HepG2 (cell line): ENCODE measurements at regions not wholly inside any gene's neighbourhood (a gene's known extent, or its start where the extent isn't known, plus 50 kb on each side); places are given as distances from the start of the nearest gene placed in this dataset.

Source experiments
- CHCHD3 ChIP-seq: sonication (generic); formaldehyde crosslinking; IDR thresholded peaks from 2 replicates; pipeline ENCODE4 v1.8.0; 2022; ENCODE audit warnings: mild to moderate bottlenecking, missing genetic modification reagents, moderate library complexity
- MYC ChIP-seq: sonication (generic); formaldehyde crosslinking; IDR thresholded peaks from 2 replicates; pipeline ENCODE4 v1.9.0; 2021; ENCODE audit warnings: missing genetic modification reagents, borderline replicate concordance
- NONO ChIP-seq, 2 experiments: fragments of 450-650 bp in 1 of 2; sonication (generic) in 1 of 2; formaldehyde crosslinking in 1 of 2; IDR thresholded peaks in 1 of 2; conservative IDR thresholded peaks in 1 of 2; 2 replicates each; pipeline versions ENCODE4 v1.6.1 to v1.8.0; 2017 to 2022; ENCODE audit warnings: mild to moderate bottlenecking in 1 of 2, missing genetic modification reagents in 1 of 2, moderate library complexity in 1 of 2
- NR0B2 ChIP-seq: sonication (generic); formaldehyde crosslinking; IDR thresholded peaks from 2 replicates; pipeline ENCODE4 v1.4.0; 2020; ENCODE audit warnings: mild to moderate bottlenecking, missing genetic modification reagents
- RBM22 ChIP-seq: fragments of 200-400 bp; formaldehyde crosslinking; optimal IDR thresholded peaks from 2 replicates; pipeline ENCODE3; 2017; ENCODE audit warnings: mild to moderate bottlenecking, low read length, moderate library complexity
- RORA ChIP-seq: sonication (generic); formaldehyde crosslinking; IDR thresholded peaks from 2 replicates; pipeline ENCODE4 v1.5.0; 2020; ENCODE audit warnings: mild to moderate bottlenecking, missing genetic modification reagents, moderate library complexity
- RXRA ChIP-seq: sonication (generic); formaldehyde crosslinking; IDR thresholded peaks from 2 replicates; pipeline ENCODE4 v1.5.1; 2020; ENCODE audit warnings: missing genetic modification reagents
- TEAD3 ChIP-seq: optimal IDR thresholded peaks from 2 replicates; pipeline ENCODE3; 2016; ENCODE audit warnings: borderline replicate concordance
- THRA ChIP-seq: sonication (generic); formaldehyde crosslinking; IDR thresholded peaks from 2 replicates; pipeline ENCODE4 v1.4.0; 2020; ENCODE audit warnings: missing genetic modification reagents, borderline replicate concordance
- TOPORS ChIP-seq: sonication (generic); formaldehyde crosslinking; IDR thresholded peaks from 2 replicates; pipeline ENCODE4 v1.8.0; 2023; ENCODE audit warnings: mild to moderate bottlenecking, missing genetic modification reagents
- TRAFD1 ChIP-seq: sonication (generic); formaldehyde crosslinking; IDR thresholded peaks from 2 replicates; pipeline ENCODE4 v1.5.1; 2020; ENCODE audit warnings: missing genetic modification reagents, mild to moderate bottlenecking, borderline replicate concordance
- ZBTB7A ChIP-seq: sonication (generic); formaldehyde crosslinking; IDR thresholded peaks from 2 replicates; pipeline ENCODE4 v1.8.0; 2022; ENCODE audit warnings: mild to moderate bottlenecking, missing genetic modification reagents
- ZBTB7B ChIP-seq: sonication (generic); formaldehyde crosslinking; IDR thresholded peaks from 2 replicates; pipeline ENCODE4 v1.4.0; 2020; ENCODE audit warnings: missing genetic modification reagents
- ZFP1 ChIP-seq: IDR thresholded peaks from 2 replicates; pipeline ENCODE4 v1.6.1; 2016
- ZFP36L2 ChIP-seq: sonication (generic); formaldehyde crosslinking; IDR thresholded peaks from 2 replicates; pipeline ENCODE4 v1.4.0; 2020; ENCODE audit warnings: missing genetic modification reagents
- ZFX ChIP-seq: sonication (generic); formaldehyde crosslinking; IDR thresholded peaks from 2 replicates; pipeline ENCODE4 v1.4.0; 2020; ENCODE audit warnings: mild to moderate bottlenecking, low read depth, missing genetic modification reagents, moderate library complexity
- ZNF230 ChIP-seq: sonication (generic); formaldehyde crosslinking; IDR thresholded peaks from 2 replicates; pipeline ENCODE4 v1.4.0; 2020; ENCODE audit warnings: mild to moderate bottlenecking, missing genetic modification reagents
- ZNF251 ChIP-seq: sonication (generic); formaldehyde crosslinking; IDR thresholded peaks from 2 replicates; pipeline ENCODE4 v1.9.0; 2021; ENCODE audit warnings: mild to moderate bottlenecking, missing genetic modification reagents
- ZNF260 ChIP-seq: sonication (generic); formaldehyde crosslinking; IDR thresholded peaks from 2 replicates; pipeline ENCODE4 v1.4.0; 2020; ENCODE audit warnings: missing genetic modification reagents, low read depth, mild to moderate bottlenecking, borderline replicate concordance
- ZNF337 ChIP-seq: sonication (generic); formaldehyde crosslinking; IDR thresholded peaks from 2 replicates; pipeline ENCODE4 v1.5.1; 2020; ENCODE audit warnings: missing genetic modification reagents, low read depth, mild to moderate bottlenecking, borderline replicate concordance
- ZNF597 ChIP-seq: sonication (generic); formaldehyde crosslinking; IDR thresholded peaks from 2 replicates; pipeline ENCODE4 v1.5.0; 2020; ENCODE audit warnings: missing genetic modification reagents
- ZNF781 ChIP-seq: sonication (generic); formaldehyde crosslinking; IDR thresholded peaks from 2 replicates; pipeline ENCODE4 v1.5.1; 2020; ENCODE audit warnings: borderline replicate concordance, mild to moderate bottlenecking, missing genetic modification reagents; ENCODE audit errors: not compliant biosample characterization
- ZNF850 ChIP-seq: sonication (generic); formaldehyde crosslinking; conservative IDR thresholded peaks from 2 replicates; pipeline ENCODE4 v1.9.0; 2021; ENCODE audit warnings: mild to moderate bottlenecking, missing genetic modification reagents
- TF ChIP-seq, protein P1 (sequence below): sonication (generic); formaldehyde crosslinking; IDR thresholded peaks from 2 replicates; pipeline ENCODE4 v1.5.1; 2020; ENCODE audit warnings: mild to moderate bottlenecking, moderate library complexity, missing genetic modification reagents

DNA sequence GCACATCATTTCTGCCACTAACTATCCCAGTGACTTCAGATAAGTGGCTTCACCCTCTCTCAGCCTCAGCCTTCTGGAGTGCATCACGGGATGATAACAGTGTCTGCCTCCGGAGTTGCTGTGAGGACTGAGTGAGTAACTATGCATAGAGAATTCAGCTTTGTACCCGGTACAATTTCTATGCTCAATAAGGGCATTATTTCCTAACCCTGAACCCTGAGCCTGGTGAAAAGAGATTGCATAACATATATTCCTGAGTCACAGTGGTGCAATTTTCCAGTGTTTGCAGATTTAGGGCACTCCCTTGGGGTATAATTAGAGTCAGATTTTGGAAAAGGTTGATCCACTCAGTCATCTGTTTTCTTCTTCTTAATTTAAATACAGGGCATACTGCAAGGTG lies 181.1 kb downstream of the PTPN11 start (continued):
- no peak for TF ChIP-seq RORA (CRISPR knock-in tag)
- TF ChIP-seq ZNF337 (CRISPR knock-in tag), result no peak
- TF ChIP-seq ZFP1 (CRISPR knock-in tag), result no peak
- peak; percentile 47 for TF ChIP-seq TEAD3 (CRISPR knock-in tag)
- no peak for TF ChIP-seq ZNF260 (CRISPR knock-in tag)
- TF ChIP-seq NR0B2 (CRISPR knock-in tag), result no peak
- no peak; the same call in 1 of the 2 replicates for TF ChIP-seq RXRA (CRISPR knock-in tag)
- 0 out of 2 replicates have a peak, but pooled peaks have one; percentile 22 for TF ChIP-seq ZBTB7B (CRISPR knock-in tag)
- TF ChIP-seq TRAFD1 (CRISPR knock-in tag), result no peak
- TF ChIP-seq ZNF230 (CRISPR knock-in tag), result no peak
- TF ChIP-seq THRA, result peak; percentile 78
- no peak for TF ChIP-seq CHCHD3 (CRISPR knock-in tag)
- no peak for TF ChIP-seq ZBTB7A (CRISPR knock-in tag)
- TF ChIP-seq NONO (IDR thresholded peaks at IDR 0.05), result no peak
- TF ChIP-seq NONO (CRISPR knock-in tag; conservative IDR thresholded peaks at IDR 0.05), result peak; percentile 73
- no peak for TF ChIP-seq ZFP36L2
- TF ChIP-seq MYC (CRISPR knock-in tag), result no peak
- TF ChIP-seq ZNF597 (CRISPR knock-in tag), result no peak
- no peak for TF ChIP-seq TOPORS (CRISPR knock-in tag)
- TF ChIP-seq ZNF850 (CRISPR knock-in tag), result no peak
- TF ChIP-seq RBM22, result no peak
- no peak for TF ChIP-seq ZNF781 (CRISPR knock-in tag)
- TF ChIP-seq ZFX (CRISPR knock-in tag), result no peak
- TF ChIP-seq ZNF251, result no peak
- TF ChIP-seq, protein P1, sequence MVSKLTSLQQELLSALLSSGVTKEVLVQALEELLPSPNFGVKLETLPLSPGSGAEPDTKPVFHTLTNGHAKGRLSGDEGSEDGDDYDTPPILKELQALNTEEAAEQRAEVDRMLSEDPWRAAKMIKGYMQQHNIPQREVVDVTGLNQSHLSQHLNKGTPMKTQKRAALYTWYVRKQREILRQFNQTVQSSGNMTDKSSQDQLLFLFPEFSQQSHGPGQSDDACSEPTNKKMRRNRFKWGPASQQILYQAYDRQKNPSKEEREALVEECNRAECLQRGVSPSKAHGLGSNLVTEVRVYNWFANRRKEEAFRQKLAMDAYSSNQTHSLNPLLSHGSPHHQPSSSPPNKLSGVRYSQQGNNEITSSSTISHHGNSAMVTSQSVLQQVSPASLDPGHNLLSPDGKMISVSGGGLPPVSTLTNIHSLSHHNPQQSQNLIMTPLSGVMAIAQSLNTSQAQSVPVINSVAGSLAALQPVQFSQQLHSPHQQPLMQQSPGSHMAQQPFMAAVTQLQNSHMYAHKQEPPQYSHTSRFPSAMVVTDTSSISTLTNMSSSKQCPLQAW (CRISPR knock-in tag), result no peak
